ENCODE measurements at regions not wholly inside any gene's neighbourhood (a gene's known extent, or its start where the extent isn't known, plus 50 kb on each side); places are given as distances from the start of the nearest gene placed in this dataset.

DNA sequence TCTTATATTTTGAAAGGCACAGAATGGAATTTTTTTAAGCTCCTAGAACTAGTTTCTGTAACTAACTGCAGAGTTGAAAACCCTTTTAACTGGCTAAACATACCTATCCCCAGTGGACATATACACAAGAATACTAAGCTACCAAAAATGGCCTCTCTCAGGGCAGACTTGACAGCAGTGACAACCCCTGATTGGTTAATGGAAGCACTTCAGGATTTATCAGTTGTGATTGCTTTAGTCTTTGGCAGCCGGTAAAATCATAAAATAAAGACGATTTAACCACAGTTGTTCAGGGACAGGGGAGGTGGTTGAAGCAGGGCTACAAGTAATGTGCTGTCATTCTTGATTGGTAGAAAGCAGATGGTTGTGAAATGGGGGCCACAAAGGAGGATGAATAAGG is 452.0 kb upstream of the SOX9 start:
- DNase-seq (ENCODE audit: low read depth in 6 of 9, low spot score in 9 of 9), result no peak
- H3K4me1 ChIP-seq (ENCODE audit: control insufficient read depth in 2 of 2, insufficient read depth in 2 of 2, low read length in 2 of 2), result no peaks in the 10 kb centered on the region
- 95% methylated on average over 2 of the region's 2 CpGs for WGBS
- H3K9me3 ChIP-seq (ENCODE audit: control insufficient read depth in 2 of 2, insufficient read depth in 1 of 2, low read length in 1 of 2), result no peaks in the 10 kb centered on the region
- no peak overlapping the region for H3K4me3 ChIP-seq (ENCODE audit: low read length in 2 of 2)
- H3K27me3 ChIP-seq (ENCODE audit: control insufficient read depth in 2 of 2, insufficient read depth in 1 of 2, low read length in 1 of 2), result no peaks in the 10 kb centered on the region
- no peaks in the 10 kb centered on the region for H3K36me3 ChIP-seq (ENCODE audit: control insufficient read depth in 2 of 2, insufficient read depth in 2 of 2, low read length in 1 of 2)
- no peak overlapping the region for H3K27ac ChIP-seq (ENCODE audit: low read depth in 1 of 2, low read length in 1 of 2)

DNA sequence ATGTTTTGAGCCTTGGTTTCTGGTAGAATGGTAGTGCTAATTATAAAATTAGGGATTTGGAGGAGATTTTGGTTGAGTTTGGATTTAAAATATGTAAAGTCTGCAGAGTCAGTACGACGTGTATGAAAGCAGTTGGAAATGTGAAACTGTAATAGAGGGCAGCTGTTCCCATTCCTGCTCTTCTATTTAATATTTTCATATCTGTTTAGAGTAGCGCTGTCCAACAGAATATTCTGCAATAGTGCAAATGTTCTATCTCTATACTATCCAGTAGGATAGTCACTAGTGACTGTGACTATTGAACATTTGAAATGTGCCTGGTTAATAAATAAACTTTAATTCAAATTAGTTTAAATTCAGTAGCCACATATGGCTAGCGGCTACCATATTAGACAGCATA is 443.4 kb upstream of the SOX9 start:
- Histone ChIP-seq H3K36me3 (ENCODE audit: control insufficient read depth in 2 of 2, insufficient read depth in 2 of 2, low read length in 1 of 2) (no peaks in the 10 kb centered on the region), H3K9me3 (ENCODE audit: control insufficient read depth in 2 of 2, insufficient read depth in 1 of 2, low read length in 1 of 2) (no peaks in the 10 kb centered on the region), H3K4me3 (ENCODE audit: low read length in 2 of 2) (no peak overlapping the region), H3K27me3 (ENCODE audit: control insufficient read depth in 2 of 2, insufficient read depth in 1 of 2, low read length in 1 of 2) (no peaks in the 10 kb centered on the region), H3K4me1 (ENCODE audit: control insufficient read depth in 2 of 2, insufficient read depth in 2 of 2, low read length in 2 of 2) (no peaks in the 10 kb centered on the region), H3K27ac (ENCODE audit: low read depth in 1 of 2, low read length in 1 of 2) (no peak overlapping the region)
- no peak for DNase-seq (ENCODE audit: low read depth in 6 of 9, low spot score in 9 of 9)
- 95% methylated on average over 4 of the region's 4 CpGs for WGBS

DNA sequence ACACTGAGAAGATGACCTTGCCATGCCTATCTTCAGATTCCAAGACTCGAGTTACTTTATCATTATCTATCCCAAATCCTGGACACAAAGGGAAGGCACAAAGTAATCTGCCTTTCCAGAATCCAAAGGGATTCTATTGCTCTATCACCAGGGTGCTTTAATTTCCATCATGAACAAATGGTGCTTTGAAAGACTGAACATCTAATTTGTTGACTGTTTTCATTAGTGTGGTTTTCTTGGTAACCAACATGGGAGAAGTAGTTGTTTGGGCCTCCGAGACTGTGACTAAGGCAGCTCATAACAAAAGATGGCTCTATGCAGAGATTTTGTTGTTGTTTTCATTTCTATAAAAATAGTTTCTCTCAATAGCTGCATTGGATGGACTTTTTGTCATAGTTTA is 441.0 kb upstream of the SOX9 start:
- DNase-seq (ENCODE audit: low read depth in 6 of 9, low spot score in 9 of 9), result no peak
- WGBS, result 94% methylated on average over 2 of the region's 2 CpGs
- no peaks in the 10 kb centered on the region for H3K36me3 ChIP-seq (ENCODE audit: control insufficient read depth in 2 of 2, insufficient read depth in 2 of 2, low read length in 1 of 2)

DNA sequence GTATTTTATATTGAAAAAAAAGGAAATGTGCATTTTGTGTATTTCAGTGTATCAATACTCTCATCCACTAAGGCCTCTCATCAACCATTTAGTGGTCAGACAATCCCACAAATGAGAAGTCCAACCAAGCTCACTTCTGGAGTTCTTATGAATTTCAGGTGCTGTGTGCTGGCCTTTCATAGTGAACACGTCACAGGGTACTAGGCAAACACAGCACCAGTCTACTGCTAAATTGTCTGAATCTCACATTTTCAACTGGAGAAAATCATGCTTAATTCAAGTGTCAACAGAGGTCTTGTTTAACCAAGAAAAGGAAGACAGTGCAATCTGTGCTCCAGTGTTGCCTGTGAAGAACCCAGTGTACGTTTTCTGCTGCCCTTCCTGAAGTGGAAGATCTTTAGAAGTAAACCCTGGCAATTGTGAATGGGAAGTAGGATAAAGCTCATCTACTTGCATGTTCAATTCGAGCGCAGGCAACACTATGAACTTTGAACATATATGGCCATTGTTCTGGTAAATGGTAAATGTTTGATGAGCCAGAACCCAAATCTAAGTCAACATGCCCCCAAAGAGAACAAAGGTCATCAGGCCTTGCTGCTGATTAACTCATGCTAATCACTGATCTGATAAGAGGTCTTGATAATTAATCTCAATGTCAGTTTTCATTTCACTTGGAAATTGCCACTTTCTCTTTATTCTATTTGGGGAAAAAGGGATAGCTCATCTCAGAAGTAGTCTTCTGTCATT is 439.2 kb upstream of the SOX9 start:
- no peaks in the 10 kb centered on the region for H3K27me3 ChIP-seq (ENCODE audit: control insufficient read depth in 2 of 2, insufficient read depth in 1 of 2, low read length in 1 of 2)
- DNase-seq (ENCODE audit: low read depth in 6 of 9, low spot score in 9 of 9), result no peak
- no peak overlapping the region for H3K4me3 ChIP-seq (ENCODE audit: low read length in 2 of 2)
- no peak overlapping the region for H3K27ac ChIP-seq (ENCODE audit: low read depth in 1 of 2, low read length in 1 of 2)
- 86% methylated on average over 4 of the region's 4 CpGs for WGBS
- H3K9me3 ChIP-seq (ENCODE audit: control insufficient read depth in 2 of 2, insufficient read depth in 1 of 2, low read length in 1 of 2), result no peaks in the 10 kb centered on the region
- H3K4me1 ChIP-seq (ENCODE audit: control insufficient read depth in 2 of 2, insufficient read depth in 2 of 2, low read length in 2 of 2), result no peaks in the 10 kb centered on the region
- no peaks in the 10 kb centered on the region for H3K36me3 ChIP-seq (ENCODE audit: control insufficient read depth in 2 of 2, insufficient read depth in 2 of 2, low read length in 1 of 2)

More for the DNA sequence above, 441.0 kb upstream of the SOX9 start:
- no peaks in the 10 kb centered on the region for H3K4me1 ChIP-seq (ENCODE audit: control insufficient read depth in 2 of 2, insufficient read depth in 2 of 2, low read length in 2 of 2)
- no peak overlapping the region for H3K27ac ChIP-seq (ENCODE audit: low read depth in 1 of 2, low read length in 1 of 2)
- H3K9me3 ChIP-seq (ENCODE audit: control insufficient read depth in 2 of 2, insufficient read depth in 1 of 2, low read length in 1 of 2), result no peaks in the 10 kb centered on the region
- H3K27me3 ChIP-seq (ENCODE audit: control insufficient read depth in 2 of 2, insufficient read depth in 1 of 2, low read length in 1 of 2), result no peaks in the 10 kb centered on the region
- H3K4me3 ChIP-seq (ENCODE audit: low read length in 2 of 2), result no peak overlapping the region

DNA sequence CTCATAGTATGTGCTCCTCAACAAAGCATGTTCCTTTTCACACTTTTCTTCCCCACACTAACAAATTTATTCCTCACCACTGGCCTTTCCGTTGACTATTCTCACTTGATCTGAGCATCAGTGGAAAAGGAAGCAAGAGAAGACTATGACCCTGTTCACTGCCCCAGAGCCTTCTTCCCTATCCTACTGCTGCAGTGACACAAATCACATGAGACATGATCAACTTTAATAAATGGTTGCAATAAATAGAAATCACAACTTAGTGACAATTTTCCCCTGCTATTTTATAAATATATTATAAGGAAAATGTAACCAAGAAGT is 438.7 kb upstream of the SOX9 start:
- H3K4me1 ChIP-seq (ENCODE audit: control insufficient read depth in 2 of 2, insufficient read depth in 2 of 2, low read length in 2 of 2), result no peaks in the 10 kb centered on the region
- H3K36me3 ChIP-seq (ENCODE audit: control insufficient read depth in 2 of 2, insufficient read depth in 2 of 2, low read length in 1 of 2), result no peaks in the 10 kb centered on the region
- H3K9me3 ChIP-seq (ENCODE audit: control insufficient read depth in 2 of 2, insufficient read depth in 1 of 2, low read length in 1 of 2), result no peaks in the 10 kb centered on the region
- H3K27me3 ChIP-seq (ENCODE audit: control insufficient read depth in 2 of 2, insufficient read depth in 1 of 2, low read length in 1 of 2), result no peaks in the 10 kb centered on the region
- H3K4me3 ChIP-seq (ENCODE audit: low read length in 2 of 2), result no peak overlapping the region
- H3K27ac ChIP-seq (ENCODE audit: low read depth in 1 of 2, low read length in 1 of 2), result no peak overlapping the region
- DNase-seq (ENCODE audit: low read depth in 6 of 9, low spot score in 9 of 9), result no peak
- 92% methylated on average over 1 of the region's 1 CpG for WGBS

DNA sequence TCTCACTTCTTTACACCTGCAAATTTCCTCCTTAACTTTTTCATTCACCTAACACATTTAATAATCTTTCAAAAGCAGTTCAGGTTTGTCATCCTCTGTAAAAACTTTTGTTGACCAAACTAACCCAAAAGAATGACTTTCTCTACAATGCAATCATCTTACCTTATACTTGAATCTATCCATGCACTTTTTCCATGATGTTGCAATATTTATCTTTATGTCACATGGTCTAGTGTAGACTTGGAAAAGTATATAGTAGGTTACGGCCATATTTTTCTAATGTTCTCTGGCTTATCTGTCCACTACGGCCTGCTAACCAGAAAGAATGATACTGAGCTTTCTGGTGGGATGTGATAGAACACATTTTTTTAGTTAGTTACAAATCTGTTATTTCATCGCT is 431.0 kb upstream of the SOX9 start:
- Histone ChIP-seq H3K4me3 (ENCODE audit: low read length in 2 of 2) (no peak overlapping the region), H3K9me3 (ENCODE audit: control insufficient read depth in 2 of 2, insufficient read depth in 1 of 2, low read length in 1 of 2) (peaks cover 0 to 4% of the 10 kb centered on the region in 2 donors), H3K27me3 (ENCODE audit: control insufficient read depth in 2 of 2, insufficient read depth in 1 of 2, low read length in 1 of 2) (no peaks in the 10 kb centered on the region), H3K27ac (ENCODE audit: low read depth in 1 of 2, low read length in 1 of 2) (no peak overlapping the region), H3K36me3 (ENCODE audit: control insufficient read depth in 2 of 2, insufficient read depth in 2 of 2, low read length in 1 of 2) (no peaks in the 10 kb centered on the region), H3K4me1 (ENCODE audit: control insufficient read depth in 2 of 2, insufficient read depth in 2 of 2, low read length in 2 of 2) (no peaks in the 10 kb centered on the region)
- DNase-seq (ENCODE audit: low read depth in 6 of 9, low spot score in 9 of 9), result no peak
- WGBS, result 95% methylated on average over 3 of the region's 3 CpGs

DNA sequence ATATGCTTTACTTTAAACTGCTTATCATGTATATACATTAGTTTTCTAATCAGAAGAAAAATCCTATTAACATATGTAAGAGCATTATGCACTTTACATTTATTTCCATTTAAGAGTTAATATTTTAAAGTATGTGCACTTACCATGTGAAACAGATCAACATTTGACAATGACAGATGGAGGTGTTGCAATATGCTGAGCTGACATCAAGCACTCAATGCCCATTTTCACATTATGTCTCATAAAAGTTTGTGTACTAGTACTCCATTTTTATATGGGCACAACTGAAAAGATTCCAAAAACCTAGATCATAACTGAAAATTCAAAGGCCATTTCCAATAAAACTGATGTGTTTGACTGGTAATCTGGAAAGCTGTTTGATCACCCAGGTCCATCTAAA is 420.9 kb upstream of the SOX9 start:
- no peaks in the 10 kb centered on the region for H3K9me3 ChIP-seq (ENCODE audit: control insufficient read depth in 2 of 2, insufficient read depth in 1 of 2, low read length in 1 of 2)
- no peaks in the 10 kb centered on the region for H3K4me1 ChIP-seq (ENCODE audit: control insufficient read depth in 2 of 2, insufficient read depth in 2 of 2, low read length in 2 of 2)
- H3K27ac ChIP-seq (ENCODE audit: low read depth in 1 of 2, low read length in 1 of 2), result no peak overlapping the region
- no peaks in the 10 kb centered on the region for H3K36me3 ChIP-seq (ENCODE audit: control insufficient read depth in 2 of 2, insufficient read depth in 2 of 2, low read length in 1 of 2)
- H3K4me3 ChIP-seq (ENCODE audit: low read length in 2 of 2), result no peak overlapping the region
- H3K27me3 ChIP-seq (ENCODE audit: control insufficient read depth in 2 of 2, insufficient read depth in 1 of 2, low read length in 1 of 2), result no peaks in the 10 kb centered on the region
- no peak for DNase-seq (ENCODE audit: low read depth in 6 of 9, low spot score in 9 of 9)

DNA sequence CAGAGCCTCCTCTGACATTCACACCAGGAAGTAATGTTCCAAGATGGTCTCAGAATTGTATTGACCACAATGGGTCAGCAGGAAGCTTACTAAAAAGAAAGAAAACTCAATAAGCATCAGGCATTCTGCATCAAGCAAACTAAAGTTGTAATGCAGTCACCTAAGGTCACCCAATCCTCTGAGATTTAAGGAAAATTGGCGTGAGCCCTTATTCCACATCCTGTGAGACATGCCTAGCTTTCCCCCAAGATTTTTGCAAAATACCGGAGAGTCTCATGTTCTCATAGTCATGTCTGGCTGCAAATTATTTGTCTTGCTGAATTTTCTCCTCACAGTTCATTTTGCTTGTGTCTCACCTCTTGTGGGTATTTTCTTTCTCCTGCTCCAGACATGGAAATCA is 417.1 kb upstream of the SOX9 start:
- H3K27ac ChIP-seq (ENCODE audit: low read depth in 1 of 2, low read length in 1 of 2), result no peak overlapping the region
- WGBS, result 89% methylated on average over 2 of the region's 2 CpGs
- no peaks in the 10 kb centered on the region for H3K36me3 ChIP-seq (ENCODE audit: control insufficient read depth in 2 of 2, insufficient read depth in 2 of 2, low read length in 1 of 2)
- H3K4me3 ChIP-seq (ENCODE audit: low read length in 2 of 2), result no peak overlapping the region
- H3K9me3 ChIP-seq (ENCODE audit: control insufficient read depth in 2 of 2, insufficient read depth in 1 of 2, low read length in 1 of 2), result no peaks in the 10 kb centered on the region
- no peak for DNase-seq (ENCODE audit: low read depth in 6 of 9, low spot score in 9 of 9)
- H3K27me3 ChIP-seq (ENCODE audit: control insufficient read depth in 2 of 2, insufficient read depth in 1 of 2, low read length in 1 of 2), result no peaks in the 10 kb centered on the region
- H3K4me1 ChIP-seq (ENCODE audit: control insufficient read depth in 2 of 2, insufficient read depth in 2 of 2, low read length in 2 of 2), result no peaks in the 10 kb centered on the region

DNA sequence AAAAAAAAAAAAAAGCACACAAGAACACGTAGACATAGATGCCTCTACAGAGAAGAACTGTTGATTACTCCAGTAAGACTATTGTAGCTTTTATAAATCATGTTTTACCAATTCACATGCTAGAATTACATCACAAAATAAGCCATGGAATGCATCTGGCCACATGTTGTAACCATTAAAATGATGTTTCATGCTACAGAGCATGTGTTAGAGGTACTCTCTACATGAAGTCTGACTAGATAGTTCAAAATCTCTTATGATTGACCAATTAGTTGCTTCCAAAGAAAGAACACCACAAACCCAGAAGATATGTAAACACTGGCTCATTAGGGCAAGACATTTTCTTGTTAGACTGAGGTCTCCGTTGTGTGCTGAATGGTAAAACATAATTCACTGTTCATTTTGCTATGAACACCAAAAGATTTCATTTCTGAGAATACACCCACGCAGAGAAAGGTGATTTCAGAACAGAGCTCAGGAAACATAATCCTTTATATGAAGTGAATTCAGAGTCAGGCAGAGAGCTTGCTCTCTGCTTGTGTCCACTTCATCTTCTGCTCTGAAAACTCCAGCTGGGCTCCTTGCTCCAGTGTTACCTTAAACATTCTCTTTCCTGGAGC is 411.4 kb upstream of the SOX9 start:
- 93% methylated on average over 3 of the region's 3 CpGs for WGBS
- no peaks in the 10 kb centered on the region for H3K4me1 ChIP-seq (ENCODE audit: control insufficient read depth in 2 of 2, insufficient read depth in 2 of 2, low read length in 2 of 2)
- H3K27ac ChIP-seq (ENCODE audit: low read depth in 1 of 2, low read length in 1 of 2), result no peak overlapping the region
- no peak for DNase-seq (ENCODE audit: low read depth in 6 of 9, low spot score in 9 of 9)
- no peaks in the 10 kb centered on the region for H3K27me3 ChIP-seq (ENCODE audit: control insufficient read depth in 2 of 2, insufficient read depth in 1 of 2, low read length in 1 of 2)
- H3K9me3 ChIP-seq (ENCODE audit: control insufficient read depth in 2 of 2, insufficient read depth in 1 of 2, low read length in 1 of 2), result no peaks in the 10 kb centered on the region
- no peak overlapping the region for H3K4me3 ChIP-seq (ENCODE audit: low read length in 2 of 2)
- no peaks in the 10 kb centered on the region for H3K36me3 ChIP-seq (ENCODE audit: control insufficient read depth in 2 of 2, insufficient read depth in 2 of 2, low read length in 1 of 2)
